Lower leg skin (tissue), 4 donors: ENCODE measurements at regions not wholly inside any gene's neighbourhood (a gene's known extent, or its start where the extent isn't known, plus 50 kb on each side); places are given as distances from the start of the nearest gene placed in this dataset.

Source experiments
- DNase-seq, 2 donors: peaks; one replicate each; pipeline ENCODE4 v3.0.0-alpha.2; 2019; ENCODE audit warnings: low spot score in 2 of 2
- H3K4me3 ChIP-seq: fragments of 200-600 bp; sonication (generic); 2 replicates; pipeline ENCODE4 v1.5.1; 2017; ENCODE audit warnings: mild to moderate bottlenecking, low read depth; ENCODE audit not compliant: poor library complexity, severe bottlenecking
- CTCF ChIP-seq, 3 donors: fragments of 450-650 bp; IDR thresholded peaks; one replicate each; pipeline ENCODE4 v1.5.1; 2016; ENCODE audit warnings: antibody characterized with exemption in 3 of 3, mild to moderate bottlenecking in 3 of 3, moderate library complexity in 2 of 3
- POLR2A ChIP-seq, 2 donors: fragments of 450-650 bp; IDR thresholded peaks; one replicate each; pipeline ENCODE4 v1.6.1; 2016 to 2017; ENCODE audit warnings: antibody characterized with exemption in 2 of 2, mild to moderate bottlenecking in 1 of 2, moderate library complexity in 1 of 2
- WGBS, 2 donors: methylation state at CpG; one replicate each; pipeline ENCODE4 v1.1.5; 2018; 5-methylcytosine and 5-hydroxymethylcytosine counted together
- intact Hi-C: fragments of 100-400 bp; cut with DNase I; formaldehyde crosslinking; loops from one replicate; pipeline ENCODE4 v1.15.0; 2023; ENCODE audit warnings: low total_unique reads

DNA sequence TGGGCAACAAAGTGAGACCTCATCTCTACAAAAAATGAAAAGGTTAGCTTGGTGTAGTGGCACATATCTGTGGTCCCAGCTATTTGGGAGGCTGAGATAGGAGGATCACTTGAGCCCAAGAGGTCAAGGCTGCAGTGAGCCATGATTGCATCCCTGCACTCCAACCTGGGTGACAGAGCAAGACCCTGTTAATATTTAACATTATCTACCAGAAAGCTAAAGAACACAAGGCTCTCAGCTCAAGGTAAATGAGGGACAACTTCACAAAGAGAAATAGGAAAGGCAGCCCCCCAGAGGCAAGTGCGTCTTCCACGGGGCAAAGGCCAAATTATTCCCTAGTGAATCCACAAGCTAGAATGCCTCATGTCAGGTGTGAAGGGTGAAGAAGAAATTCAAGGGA is 109.6 kb upstream of the PFKP start:
- no peak for DNase-seq
- WGBS, 2 donors: 82 to 91% methylated on average over 2 of the region's 2 CpGs
- TF ChIP-seq CTCF (IDR thresholded peaks at IDR 0.05) (no peak), POLR2A (IDR thresholded peaks at IDR 0.05) (no peak)
- H3K4me3 ChIP-seq: no peak overlapping the region
- intact Hi-C loops: no loop called here

- no peak for TF ChIP-seq POLR2A (IDR thresholded peaks at IDR 0.05)
- no peak for TF ChIP-seq CTCF (IDR thresholded peaks at IDR 0.05)
- 75% methylated on average over 1 of the region's 1 CpG for WGBS, 2 donors
- intact Hi-C loops: no loop called here
Measured at GRCh38 chr10:2955064-2955463, 112.3 kb upstream of the PFKP start.

GRCh38 chr10:2953495-2953894 is 113.9 kb upstream of the PFKP start:
- intact Hi-C loops: no loop called here
- no peak for DNase-seq
- WGBS, 2 donors: 67 to 81% methylated on average over 2 of the region's 2 CpGs
- H3K4me3 ChIP-seq: no peak overlapping the region
- TF ChIP-seq POLR2A (IDR thresholded peaks at IDR 0.05) (no peak), CTCF (IDR thresholded peaks at IDR 0.05) (no peak)

More at GRCh38 chr10:2955064-2955463, 112.3 kb upstream of the PFKP start:
- no peak for DNase-seq
- H3K4me3 ChIP-seq: no peak overlapping the region

- WGBS, 2 donors: 82 to 85% methylated on average over 9 to 10 of the region's 10 CpGs
- TF ChIP-seq POLR2A (IDR thresholded peaks at IDR 0.05) (no peak), CTCF (IDR thresholded peaks at IDR 0.05) (no peak)
- no peak for DNase-seq
- H3K4me3 ChIP-seq: no peak overlapping the region
- intact Hi-C loops: no loop called here
Measured at GRCh38 chr10:2951235-2951835, 116.0 kb upstream of the PFKP start.

GRCh38 chr10:2950546-2950945 is 116.8 kb upstream of the PFKP start:
- no peak for TF ChIP-seq CTCF (IDR thresholded peaks at IDR 0.05)
- TF ChIP-seq POLR2A (IDR thresholded peaks at IDR 0.05): no peak
- H3K4me3 ChIP-seq: no peak overlapping the region
- 71 to 72% methylated on average over 5 of the region's 5 CpGs for WGBS, 2 donors
- intact Hi-C loops: no loop called here
- no peak for DNase-seq

DNA sequence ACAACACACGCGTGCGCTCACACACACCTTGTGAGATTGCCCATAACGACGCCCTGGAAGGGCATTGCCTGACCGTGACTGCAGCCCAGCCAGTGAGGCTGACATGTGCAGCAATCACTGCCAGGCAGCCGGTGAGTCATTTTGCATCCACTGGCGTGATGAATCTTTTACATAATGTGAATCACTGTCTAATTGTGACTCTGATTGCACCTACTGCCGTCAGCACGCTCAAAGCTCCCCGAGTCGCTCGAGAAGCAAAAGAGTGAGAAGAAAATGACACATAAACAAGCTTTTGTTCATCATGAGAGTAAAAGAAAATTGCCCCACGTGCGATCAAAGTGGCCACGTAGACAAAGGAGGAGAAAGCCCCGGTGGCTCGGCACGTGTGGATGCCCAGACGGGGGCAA is 117.4 kb upstream of the PFKP start:
- DNase-seq: no peak
- no peak overlapping the region for H3K4me3 ChIP-seq
- WGBS, 2 donors: 79% methylated on average over 20 of the region's 20 CpGs
- intact Hi-C loops: no loop called here
- no peak for TF ChIP-seq CTCF (IDR thresholded peaks at IDR 0.05)
- TF ChIP-seq POLR2A (IDR thresholded peaks at IDR 0.05): no peak
